ENCODE measurements at regions not wholly inside any gene's neighbourhood (a gene's known extent, or its start where the extent isn't known, plus 50 kb on each side); places are given as distances from the start of the nearest gene placed in this dataset.

- Histone ChIP-seq H3K79me2 (ENCODE audit: insufficient read depth) (no peaks in the 10 kb centered on the region), H3K4me1 (ENCODE audit: control insufficient read depth in 1 of 2, insufficient read depth in 2 of 2, low read depth in 1 of 2, low read length in 1 of 2) (peaks cover 7% of the 10 kb centered on the region in 2 experiments; a peak in 2 of 4 replicates), H3K4me2 (no peak overlapping the region), H3K27me3 (ENCODE audit: insufficient read depth) (no peaks in the 10 kb centered on the region), H3K9me3 (no peaks in the 10 kb centered on the region), H3F3A (replicated peaks; ENCODE audit: insufficient read depth) (no peaks in the 10 kb centered on the region), H3K9me2 (no peaks in the 10 kb centered on the region), H3K4me3 (ENCODE audit: low read depth in 2 of 2, low read length in 1 of 2) (no peak overlapping the region), H4K20me1 (ENCODE audit: insufficient read depth) (no peaks in the 10 kb centered on the region), H3K36me3 (replicated peaks in 1 of 2; ENCODE audit: control insufficient read depth in 1 of 2, insufficient read depth in 2 of 2, low read length in 1 of 2) (no peaks in the 10 kb centered on the region), H3K27ac (ENCODE audit: low read depth in 2 of 2, low read length in 1 of 2) (no peak overlapping the region), H2AFZ (ENCODE audit: low read depth) (no peak overlapping the region), H3K9ac (no peak overlapping the region)
- no peak for TF ChIP-seq TEAD4 (IDR thresholded peaks at IDR 0.05; ENCODE audit: borderline replicate concordance, insufficient read depth)
- TF ChIP-seq, protein P1, sequence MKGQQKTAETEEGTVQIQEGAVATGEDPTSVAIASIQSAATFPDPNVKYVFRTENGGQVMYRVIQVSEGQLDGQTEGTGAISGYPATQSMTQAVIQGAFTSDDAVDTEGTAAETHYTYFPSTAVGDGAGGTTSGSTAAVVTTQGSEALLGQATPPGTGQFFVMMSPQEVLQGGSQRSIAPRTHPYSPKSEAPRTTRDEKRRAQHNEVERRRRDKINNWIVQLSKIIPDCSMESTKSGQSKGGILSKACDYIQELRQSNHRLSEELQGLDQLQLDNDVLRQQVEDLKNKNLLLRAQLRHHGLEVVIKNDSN (IDR thresholded peaks at IDR 0.05; ENCODE audit: borderline replicate concordance, low read depth) = no peak
- TF ChIP-seq REST (IDR thresholded peaks at IDR 0.05; ENCODE audit: low read depth, low read length) = peak; percentile 85
- no peak for TF ChIP-seq TAF1 (IDR thresholded peaks at IDR 0.05; ENCODE audit: borderline replicate concordance, low read depth, low read length)
- DNase-seq = no peak
- POLR2A ChIA-PET = no interaction called here
- WGBS (ENCODE audit: low lambda C conversion rate) = 69% methylated on average over 6 of the region's 6 CpGs
- CTCF ChIA-PET = interaction anchor here (1.0 to 1.7 kb wide), 2 partner anchors 9 to 13 kb away, joined by 3 read pairs; no protein-coding TSS in a partner anchor
Observed at GRCh38 chr12:75960086-75960910, 71.3 kb downstream of the PHLDA1 start.

GRCh38 chr12:75959506-75959905, 72.1 kb downstream of the PHLDA1 start:
- Histone ChIP-seq H3K4me1 (ENCODE audit: control insufficient read depth in 1 of 2, insufficient read depth in 2 of 2, low read depth in 1 of 2, low read length in 1 of 2) (peaks cover 7% of the 10 kb centered on the region in 2 experiments; a peak in 2 of 4 replicates), H4K20me1 (ENCODE audit: insufficient read depth) (no peaks in the 10 kb centered on the region), H3K27me3 (ENCODE audit: insufficient read depth) (no peaks in the 10 kb centered on the region), H3K9me3 (no peaks in the 10 kb centered on the region), H3K4me3 (ENCODE audit: low read depth in 2 of 2, low read length in 1 of 2) (no peak overlapping the region), H3F3A (replicated peaks; ENCODE audit: insufficient read depth) (no peaks in the 10 kb centered on the region), H2AFZ (ENCODE audit: low read depth) (no peak overlapping the region; the same call in 1 of the 2 replicates), H3K9ac (no peak overlapping the region), H3K9me2 (no peaks in the 10 kb centered on the region), H3K79me2 (ENCODE audit: insufficient read depth) (no peaks in the 10 kb centered on the region), H3K4me2 (peak overlapping the region; percentile 5; the same call in 1 of the 2 replicates), H3K36me3 (replicated peaks in 1 of 2; ENCODE audit: control insufficient read depth in 1 of 2, insufficient read depth in 2 of 2, low read length in 1 of 2) (no peaks in the 10 kb centered on the region), H3K27ac (ENCODE audit: low read depth in 2 of 2, low read length in 1 of 2) (no peak overlapping the region)
- ChIA-PET POLR2A (no interaction called here), CTCF (interaction anchor here (1.0 to 1.7 kb wide), 3 partner anchors 10 to 54 kb away, joined by 3 to 4 read pairs (median 3); no protein-coding TSS in a partner anchor)
- no peak for DNase-seq
- WGBS (ENCODE audit: low lambda C conversion rate) = 66% methylated on average over 2 of the region's 2 CpGs
- no peak for TF ChIP-seq YY1 (IDR thresholded peaks at IDR 0.05; ENCODE audit: low read depth)
- no peak for TF ChIP-seq ELF1 (IDR thresholded peaks at IDR 0.05)
- TF ChIP-seq RAD21 (IDR thresholded peaks at IDR 0.05; ENCODE audit: low read length) = no peak
- no peak for TF ChIP-seq IRF3 (IDR thresholded peaks at IDR 0.05; ENCODE audit: low read depth, low read length)
- no peak for TF ChIP-seq TEAD4 (IDR thresholded peaks at IDR 0.05; ENCODE audit: borderline replicate concordance, insufficient read depth)
- TF ChIP-seq FOSL2 (IDR thresholded peaks at IDR 0.05; ENCODE audit: borderline replicate concordance, low read depth) = no peak
- TF ChIP-seq EP300 (IDR thresholded peaks at IDR 0.05; ENCODE audit: borderline replicate concordance in 1 of 2, low read depth in 1 of 2, low read length in 1 of 2) = no peak
- no peak for TF ChIP-seq SMC3 (IDR thresholded peaks at IDR 0.05; ENCODE audit: low read depth, low read length)
- no peak for TF ChIP-seq GATA2 (CRISPR knock-in tag; IDR thresholded peaks at IDR 0.05)
- TF ChIP-seq TCF12 (IDR thresholded peaks at IDR 0.05) = no peak
- TF ChIP-seq USF2 (IDR thresholded peaks at IDR 0.05; ENCODE audit: borderline replicate concordance, low read depth, low read length) = no peak
- TF ChIP-seq FOXM1 (IDR thresholded peaks at IDR 0.05; ENCODE audit: low read depth) = no peak
- TF ChIP-seq, protein P2, sequence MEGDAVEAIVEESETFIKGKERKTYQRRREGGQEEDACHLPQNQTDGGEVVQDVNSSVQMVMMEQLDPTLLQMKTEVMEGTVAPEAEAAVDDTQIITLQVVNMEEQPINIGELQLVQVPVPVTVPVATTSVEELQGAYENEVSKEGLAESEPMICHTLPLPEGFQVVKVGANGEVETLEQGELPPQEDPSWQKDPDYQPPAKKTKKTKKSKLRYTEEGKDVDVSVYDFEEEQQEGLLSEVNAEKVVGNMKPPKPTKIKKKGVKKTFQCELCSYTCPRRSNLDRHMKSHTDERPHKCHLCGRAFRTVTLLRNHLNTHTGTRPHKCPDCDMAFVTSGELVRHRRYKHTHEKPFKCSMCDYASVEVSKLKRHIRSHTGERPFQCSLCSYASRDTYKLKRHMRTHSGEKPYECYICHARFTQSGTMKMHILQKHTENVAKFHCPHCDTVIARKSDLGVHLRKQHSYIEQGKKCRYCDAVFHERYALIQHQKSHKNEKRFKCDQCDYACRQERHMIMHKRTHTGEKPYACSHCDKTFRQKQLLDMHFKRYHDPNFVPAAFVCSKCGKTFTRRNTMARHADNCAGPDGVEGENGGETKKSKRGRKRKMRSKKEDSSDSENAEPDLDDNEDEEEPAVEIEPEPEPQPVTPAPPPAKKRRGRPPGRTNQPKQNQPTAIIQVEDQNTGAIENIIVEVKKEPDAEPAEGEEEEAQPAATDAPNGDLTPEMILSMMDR (IDR thresholded peaks at IDR 0.05) = no peak
